AG04449 (cell line): ENCODE measurements at regions not wholly inside any gene's neighbourhood (a gene's known extent, or its start where the extent isn't known, plus 50 kb on each side); places are given as distances from the start of the nearest gene placed in this dataset.
A peak's percentile ranks its signal among the peaks of the same experiment; 100 is the strongest.

Source experiments
- CTCF ChIA-PET: fragments of 350-600 bp; formaldehyde crosslinking; extraction: SDS; loops from one replicate; lab custom pipeline; 2021; ENCODE audit warnings: antibody characterized with exemption; lab: Yijun Ruan, JAX
- POLR2A ChIA-PET: fragments of 400-600, 350-600 bp; formaldehyde crosslinking; extraction: SDS; loops from one replicate; lab custom pipeline; 2020; ENCODE audit warnings: antibody characterized with exemption, inconsistent platforms; lab: Yijun Ruan, JAX
- DNase-seq: peaks from one replicate; pipeline ENCODE4 v3.0.0-alpha.2; 2010; ENCODE audit warnings: low read depth, low spot score
- H3K4me3 ChIP-seq: 2 replicates; pipeline ENCODE4 v1.5.1; 2011; ENCODE audit warnings: low read depth, mild to moderate bottlenecking, control low read depth, low read length
- TF ChIP-seq, protein P1 (sequence below): IDR thresholded peaks from one replicate; pipeline ENCODE4 v1.5.1; 2011; ENCODE audit warnings: mild to moderate bottlenecking, moderate library complexity, low read length, control low read depth, inconsistent platforms; ENCODE audit not compliant: insufficient read depth; ENCODE audit errors: missing control alignments

DNA sequence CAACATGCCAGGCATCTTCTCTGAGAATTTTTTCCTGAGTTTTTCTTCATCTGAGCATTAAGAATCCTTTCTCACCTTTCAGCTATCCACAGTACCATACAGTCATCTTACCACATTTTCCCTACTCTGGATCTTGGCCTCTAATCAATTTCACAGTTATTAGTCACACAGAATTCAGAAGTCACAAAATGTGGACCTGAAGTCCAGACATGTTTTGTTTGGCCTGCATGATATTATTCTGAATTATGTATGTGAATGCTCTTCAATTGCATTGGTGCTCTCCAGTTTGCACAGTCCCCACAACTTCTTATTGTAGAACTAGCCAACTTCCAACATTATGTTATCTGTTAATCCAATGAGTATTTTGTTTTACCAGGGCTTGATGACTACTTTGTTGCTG, 102.3 kb upstream of the GRIA3 start:
- DNase-seq = no peak
- H3K4me3 ChIP-seq = no peak overlapping the region
- CTCF ChIA-PET = no interaction called here
- TF ChIP-seq, protein P1, sequence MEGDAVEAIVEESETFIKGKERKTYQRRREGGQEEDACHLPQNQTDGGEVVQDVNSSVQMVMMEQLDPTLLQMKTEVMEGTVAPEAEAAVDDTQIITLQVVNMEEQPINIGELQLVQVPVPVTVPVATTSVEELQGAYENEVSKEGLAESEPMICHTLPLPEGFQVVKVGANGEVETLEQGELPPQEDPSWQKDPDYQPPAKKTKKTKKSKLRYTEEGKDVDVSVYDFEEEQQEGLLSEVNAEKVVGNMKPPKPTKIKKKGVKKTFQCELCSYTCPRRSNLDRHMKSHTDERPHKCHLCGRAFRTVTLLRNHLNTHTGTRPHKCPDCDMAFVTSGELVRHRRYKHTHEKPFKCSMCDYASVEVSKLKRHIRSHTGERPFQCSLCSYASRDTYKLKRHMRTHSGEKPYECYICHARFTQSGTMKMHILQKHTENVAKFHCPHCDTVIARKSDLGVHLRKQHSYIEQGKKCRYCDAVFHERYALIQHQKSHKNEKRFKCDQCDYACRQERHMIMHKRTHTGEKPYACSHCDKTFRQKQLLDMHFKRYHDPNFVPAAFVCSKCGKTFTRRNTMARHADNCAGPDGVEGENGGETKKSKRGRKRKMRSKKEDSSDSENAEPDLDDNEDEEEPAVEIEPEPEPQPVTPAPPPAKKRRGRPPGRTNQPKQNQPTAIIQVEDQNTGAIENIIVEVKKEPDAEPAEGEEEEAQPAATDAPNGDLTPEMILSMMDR = no peak
- POLR2A ChIA-PET = no interaction called here

DNA sequence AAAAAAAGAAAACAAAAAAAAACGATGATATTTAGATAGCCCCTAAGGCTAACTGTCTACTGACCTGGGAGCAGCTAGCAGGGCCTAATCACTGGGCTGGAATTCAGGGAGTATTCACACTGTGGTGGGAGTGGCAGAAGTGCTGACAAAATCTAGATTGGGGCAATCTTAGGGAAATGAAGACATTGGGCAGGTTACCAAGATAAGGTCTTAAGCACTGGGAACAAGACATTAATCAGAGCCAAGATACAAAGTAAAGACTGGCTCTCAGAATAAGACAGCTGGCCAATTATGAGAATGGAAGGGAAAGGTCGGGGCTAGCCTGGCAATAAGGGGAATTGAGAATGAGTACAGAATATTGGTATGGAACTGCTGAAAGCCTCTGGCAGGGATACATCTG, 100.2 kb upstream of the GRIA3 start:
- no peak overlapping the region for H3K4me3 ChIP-seq
- CTCF ChIA-PET = no interaction called here
- POLR2A ChIA-PET = no interaction called here
- DNase-seq = no peak
- TF ChIP-seq, protein P1 = no peak

DNA sequence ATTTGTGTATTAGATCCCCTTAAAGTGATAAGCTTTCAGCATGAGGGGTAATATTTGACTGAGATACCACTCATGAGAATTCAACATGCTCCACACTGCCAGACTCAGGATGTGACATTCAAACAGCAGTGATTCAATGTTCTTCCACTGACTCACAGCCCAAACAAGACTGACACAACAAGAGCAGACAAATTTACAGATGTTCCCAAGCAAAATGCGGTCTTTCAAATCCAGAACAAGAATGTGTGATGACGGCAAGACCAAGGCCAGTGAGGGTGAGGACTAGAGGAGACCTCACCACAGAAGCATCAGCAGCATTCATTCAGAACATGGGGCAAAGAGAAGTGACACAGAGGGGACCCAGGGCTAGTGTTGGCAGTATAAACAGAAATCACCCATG, 99.3 kb upstream of the GRIA3 start:
- peak; percentile 58 for DNase-seq
- ChIA-PET POLR2A (no interaction called here), CTCF (no interaction called here)
- H3K4me3 ChIP-seq = no peak overlapping the region
- TF ChIP-seq, protein P1 = no peak

DNA sequence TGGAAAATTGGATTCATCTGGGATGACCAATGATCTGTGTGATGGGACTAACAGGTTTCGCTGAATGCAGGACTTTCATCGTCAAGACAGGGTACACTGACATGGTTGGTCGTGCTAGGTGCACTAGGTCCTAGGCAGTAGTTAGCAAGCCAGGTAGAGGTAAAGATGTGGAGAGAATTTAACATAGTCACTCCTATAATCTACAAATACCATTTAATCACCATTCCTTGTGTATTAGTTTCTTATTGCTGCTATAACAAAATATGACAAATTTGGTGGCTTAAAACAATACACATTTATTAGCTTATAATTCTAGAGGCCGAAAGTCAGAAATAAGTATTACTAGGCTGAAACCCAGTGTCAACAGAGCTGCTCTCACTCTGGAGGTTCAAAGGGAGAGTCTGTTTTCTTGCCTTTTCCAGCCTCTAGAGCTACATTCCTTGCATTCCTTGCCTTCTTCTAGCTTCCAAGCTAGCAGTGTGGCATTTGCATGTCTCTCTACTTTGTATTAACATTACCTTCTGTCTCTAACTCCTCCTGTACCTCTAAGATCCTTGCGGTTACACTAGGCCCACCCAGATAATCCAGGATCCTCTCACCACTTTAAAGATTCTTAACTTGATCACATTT, 98.7 kb upstream of the GRIA3 start:
- DNase-seq = no peak
- ChIA-PET CTCF (no interaction called here), POLR2A (no interaction called here)
- TF ChIP-seq, protein P1 = no peak
- no peak overlapping the region for H3K4me3 ChIP-seq

DNA sequence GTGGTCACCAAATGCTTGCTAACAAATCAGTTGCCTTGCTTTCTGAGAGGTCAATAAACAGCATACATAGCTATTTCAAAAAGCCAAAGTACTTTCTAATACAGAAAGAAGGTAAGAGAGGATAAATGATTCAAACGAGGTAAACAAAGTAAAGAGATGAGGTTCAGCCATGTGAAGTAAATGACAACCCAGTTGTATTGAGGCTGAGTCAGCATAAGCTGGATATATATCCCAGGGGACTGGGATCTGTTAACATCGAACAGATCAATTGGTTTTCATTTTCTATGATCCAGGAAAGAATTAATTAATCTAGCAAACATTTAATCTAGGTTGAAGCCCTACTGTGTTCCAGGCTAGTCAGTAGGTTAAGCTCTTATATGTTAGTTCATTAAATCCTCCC, 97.3 kb upstream of the GRIA3 start:
- no peak for DNase-seq
- no peak overlapping the region for H3K4me3 ChIP-seq
- CTCF ChIA-PET = no interaction called here
- TF ChIP-seq, protein P1 = no peak
- POLR2A ChIA-PET = no interaction called here

DNA sequence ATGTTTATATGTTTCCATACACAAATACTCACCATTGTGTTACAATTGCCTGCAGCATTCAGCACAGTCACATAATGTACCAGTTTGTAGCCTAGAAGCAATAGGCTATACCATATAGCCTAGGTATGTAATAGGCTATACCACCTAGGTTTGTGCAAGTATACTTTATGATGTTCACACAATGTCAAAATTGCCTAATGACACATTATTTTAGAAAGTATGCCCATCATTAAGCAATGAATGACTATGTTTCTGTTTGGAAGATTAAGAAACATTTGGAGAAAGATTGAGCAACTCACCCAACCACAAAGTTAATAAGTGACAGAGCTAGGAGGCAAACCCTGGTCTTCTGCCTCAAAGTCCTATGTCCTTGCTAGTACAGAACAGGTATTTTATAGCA, 96.8 kb upstream of the GRIA3 start:
- no peak for DNase-seq
- ChIA-PET POLR2A (no interaction called here), CTCF (no interaction called here)
- TF ChIP-seq, protein P1 = no peak
- no peak overlapping the region for H3K4me3 ChIP-seq
